ENCODE measurements at regions not wholly inside any gene's neighbourhood (a gene's known extent, or its start where the extent isn't known, plus 50 kb on each side); places are given as distances from the start of the nearest gene placed in this dataset.

DNA sequence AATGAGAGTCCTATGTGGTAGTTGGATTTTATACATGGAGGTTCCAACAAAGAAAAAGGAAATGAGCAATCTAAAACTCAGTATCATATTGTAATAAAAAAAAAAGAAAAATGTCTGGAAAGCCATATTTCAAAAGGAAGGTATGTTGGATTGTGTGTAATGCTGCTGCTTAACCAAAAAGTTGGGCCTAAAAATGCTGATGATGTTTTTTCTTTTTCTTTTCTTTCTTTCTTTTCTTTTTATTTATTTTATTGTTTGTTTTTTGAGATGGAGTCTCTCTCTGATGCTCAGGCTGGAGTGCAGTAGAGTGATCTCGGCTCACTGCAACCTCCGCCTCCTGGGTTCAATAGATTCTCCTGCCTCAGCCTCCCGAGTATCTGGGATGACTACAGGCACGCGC is 1424.0 kb upstream of the CDH6 start (continued):
- TF ChIP-seq, protein P1, sequence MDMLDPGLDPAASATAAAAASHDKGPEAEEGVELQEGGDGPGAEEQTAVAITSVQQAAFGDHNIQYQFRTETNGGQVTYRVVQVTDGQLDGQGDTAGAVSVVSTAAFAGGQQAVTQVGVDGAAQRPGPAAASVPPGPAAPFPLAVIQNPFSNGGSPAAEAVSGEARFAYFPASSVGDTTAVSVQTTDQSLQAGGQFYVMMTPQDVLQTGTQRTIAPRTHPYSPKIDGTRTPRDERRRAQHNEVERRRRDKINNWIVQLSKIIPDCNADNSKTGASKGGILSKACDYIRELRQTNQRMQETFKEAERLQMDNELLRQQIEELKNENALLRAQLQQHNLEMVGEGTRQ (IDR thresholded peaks at IDR 0.05; ENCODE audit: borderline replicate concordance, low read depth, low read length), result no peak
- TF ChIP-seq NRF1 (IDR thresholded peaks at IDR 0.05; ENCODE audit: low read depth, low read length) (no peak), RXRA (IDR thresholded peaks at IDR 0.05; ENCODE audit: borderline replicate concordance, low read depth) (no peak), ELF1 (IDR thresholded peaks at IDR 0.05) (no peak), CHD2 (IDR thresholded peaks at IDR 0.05; ENCODE audit: low read length, partially characterized antibody) (no peak)
- TF ChIP-seq, protein P2, sequence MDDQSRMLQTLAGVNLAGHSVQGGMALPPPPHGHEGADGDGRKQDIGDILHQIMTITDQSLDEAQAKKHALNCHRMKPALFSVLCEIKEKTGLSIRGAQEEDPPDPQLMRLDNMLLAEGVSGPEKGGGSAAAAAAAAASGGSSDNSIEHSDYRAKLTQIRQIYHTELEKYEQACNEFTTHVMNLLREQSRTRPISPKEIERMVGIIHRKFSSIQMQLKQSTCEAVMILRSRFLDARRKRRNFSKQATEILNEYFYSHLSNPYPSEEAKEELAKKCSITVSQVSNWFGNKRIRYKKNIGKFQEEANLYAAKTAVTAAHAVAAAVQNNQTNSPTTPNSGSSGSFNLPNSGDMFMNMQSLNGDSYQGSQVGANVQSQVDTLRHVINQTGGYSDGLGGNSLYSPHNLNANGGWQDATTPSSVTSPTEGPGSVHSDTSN (IDR thresholded peaks at IDR 0.05), result no peak

DNA sequence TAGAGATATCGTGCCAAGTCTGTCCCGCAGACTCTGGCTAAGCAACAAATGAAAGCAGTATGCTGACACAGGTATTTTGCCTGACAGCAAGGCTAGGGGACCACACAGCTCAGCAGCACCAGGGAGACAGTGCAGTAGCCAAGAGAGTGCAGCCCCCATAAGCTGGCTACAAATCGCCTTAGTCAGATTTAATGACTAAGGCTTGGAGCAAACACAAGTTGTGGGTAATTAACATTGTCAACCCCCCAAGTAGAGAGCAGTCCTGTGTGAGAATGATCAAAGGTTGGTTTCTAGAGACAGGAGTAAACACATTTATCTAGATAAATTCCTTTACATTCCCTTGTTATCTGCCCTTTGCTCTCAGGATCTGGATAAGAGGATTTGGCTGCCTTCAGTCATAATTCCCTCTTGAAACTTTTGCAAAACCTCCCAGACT is 1434.5 kb upstream of the CDH6 start:
- Histone ChIP-seq H4K20me1 (ENCODE audit: insufficient read depth) (no peaks in the 10 kb centered on the region), H3K9ac (no peak overlapping the region), H3K27me3 (ENCODE audit: insufficient read depth) (no peaks in the 10 kb centered on the region), H3K4me3 (ENCODE audit: low read depth in 2 of 2, low read length in 1 of 2) (no peak overlapping the region), H2AFZ (ENCODE audit: low read depth) (no peak overlapping the region), H3K4me2 (no peak overlapping the region), H3K79me2 (ENCODE audit: insufficient read depth) (no peaks in the 10 kb centered on the region), H3K36me3 (replicated peaks in 1 of 2; ENCODE audit: control insufficient read depth in 1 of 2, insufficient read depth in 2 of 2, low read length in 1 of 2) (no peaks in the 10 kb centered on the region), H3K9me2 (no peaks in the 10 kb centered on the region), H3K27ac (ENCODE audit: low read depth in 2 of 2, low read length in 1 of 2) (no peak overlapping the region), H3K9me3 (no peaks in the 10 kb centered on the region), H3K4me1 (ENCODE audit: control insufficient read depth in 1 of 2, insufficient read depth in 2 of 2, low read depth in 1 of 2, low read length in 1 of 2) (no peaks in the 10 kb centered on the region), H3F3A (replicated peaks; ENCODE audit: insufficient read depth) (no peaks in the 10 kb centered on the region)
- no peak for DNase-seq
- ChIA-PET CTCF (no interaction called here), POLR2A (no interaction called here)
- WGBS (ENCODE audit: low lambda C conversion rate), result 2% methylated on average over 3 of the region's 3 CpGs
- TF ChIP-seq FOSL2 (IDR thresholded peaks at IDR 0.05; ENCODE audit: borderline replicate concordance, low read depth), result no peak
- no peak for TF ChIP-seq MEF2A (IDR thresholded peaks at IDR 0.05; ENCODE audit: borderline replicate concordance, low read depth)

DNA sequence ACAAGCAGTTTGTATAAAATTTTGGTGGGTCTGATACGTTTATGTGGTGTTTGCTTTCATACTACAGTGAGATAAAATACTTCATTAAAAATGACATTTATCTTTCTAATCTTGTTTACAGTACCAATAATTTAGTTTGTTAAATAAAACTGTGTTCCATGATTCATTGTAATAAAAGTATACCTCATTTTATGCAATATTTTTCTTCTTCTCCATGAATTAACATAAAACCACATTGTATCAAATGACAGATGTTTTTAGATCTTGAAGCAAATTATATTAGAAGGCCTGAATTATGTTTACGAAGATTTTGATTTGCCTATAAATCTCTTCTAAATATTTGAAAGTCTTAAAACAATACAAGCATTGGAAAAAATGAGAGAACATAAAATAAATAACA is 1443.0 kb upstream of the CDH6 start:
- H3K79me2 ChIP-seq (ENCODE audit: insufficient read depth), result no peaks in the 10 kb centered on the region
- H3K9me2 ChIP-seq, result no peaks in the 10 kb centered on the region
- no peak overlapping the region for H2AFZ ChIP-seq (ENCODE audit: low read depth)
- H3K4me3 ChIP-seq (ENCODE audit: low read depth in 2 of 2, low read length in 1 of 2), result no peak overlapping the region
- no peak overlapping the region for H3K4me2 ChIP-seq
- TF ChIP-seq RCOR1 (IDR thresholded peaks at IDR 0.05; ENCODE audit: low read length) (no peak), FOXJ3 (CRISPR knock-in tag; IDR thresholded peaks at IDR 0.05) (no peak), TAF1 (IDR thresholded peaks at IDR 0.05; ENCODE audit: borderline replicate concordance, low read depth, low read length) (no peak), RAD21 (IDR thresholded peaks at IDR 0.05; ENCODE audit: low read length) (no peak), RXRA (IDR thresholded peaks at IDR 0.05; ENCODE audit: borderline replicate concordance, low read depth) (no peak), CHD2 (IDR thresholded peaks at IDR 0.05; ENCODE audit: low read length, partially characterized antibody) (no peak), EZH2phosphoT487 (IDR thresholded peaks at IDR 0.05; ENCODE audit: borderline replicate concordance, low read depth) (no peak), SIN3A (IDR thresholded peaks at IDR 0.05; ENCODE audit: borderline replicate concordance, low read depth, low read length) (no peak), MXI1 (IDR thresholded peaks at IDR 0.05; ENCODE audit: low read depth, low read length) (no peak), FOSL2 (IDR thresholded peaks at IDR 0.05; ENCODE audit: borderline replicate concordance, low read depth) (no peak), FOXM1 (IDR thresholded peaks at IDR 0.05; ENCODE audit: low read depth) (no peak), TEAD4 (IDR thresholded peaks at IDR 0.05; ENCODE audit: borderline replicate concordance, insufficient read depth) (no peak), RFX5 (IDR thresholded peaks at IDR 0.05; ENCODE audit: low read length) (no peak)
- TF ChIP-seq, protein P3, sequence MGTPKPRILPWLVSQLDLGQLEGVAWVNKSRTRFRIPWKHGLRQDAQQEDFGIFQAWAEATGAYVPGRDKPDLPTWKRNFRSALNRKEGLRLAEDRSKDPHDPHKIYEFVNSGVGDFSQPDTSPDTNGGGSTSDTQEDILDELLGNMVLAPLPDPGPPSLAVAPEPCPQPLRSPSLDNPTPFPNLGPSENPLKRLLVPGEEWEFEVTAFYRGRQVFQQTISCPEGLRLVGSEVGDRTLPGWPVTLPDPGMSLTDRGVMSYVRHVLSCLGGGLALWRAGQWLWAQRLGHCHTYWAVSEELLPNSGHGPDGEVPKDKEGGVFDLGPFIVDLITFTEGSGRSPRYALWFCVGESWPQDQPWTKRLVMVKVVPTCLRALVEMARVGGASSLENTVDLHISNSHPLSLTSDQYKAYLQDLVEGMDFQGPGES (IDR thresholded peaks at IDR 0.05; ENCODE audit: low read depth, low read length), result no peak
- TF ChIP-seq, protein P2 (IDR thresholded peaks at IDR 0.05), result no peak
- ChIA-PET CTCF (no interaction called here), POLR2A (no interaction called here)
- DNase-seq, result no peak
- no peaks in the 10 kb centered on the region for H3K27me3 ChIP-seq (ENCODE audit: insufficient read depth)
- no peaks in the 10 kb centered on the region for H3K4me1 ChIP-seq (ENCODE audit: control insufficient read depth in 1 of 2, insufficient read depth in 2 of 2, low read depth in 1 of 2, low read length in 1 of 2)
- H3K27ac ChIP-seq (ENCODE audit: low read depth in 2 of 2, low read length in 1 of 2), result no peak overlapping the region
- no peaks in the 10 kb centered on the region for H3K9me3 ChIP-seq
- WGBS (ENCODE audit: low lambda C conversion rate), result 6% methylated on average over 2 of the region's 2 CpGs
- H4K20me1 ChIP-seq (ENCODE audit: insufficient read depth), result no peaks in the 10 kb centered on the region
- no peaks in the 10 kb centered on the region for H3F3A ChIP-seq (replicated peaks; ENCODE audit: insufficient read depth)
- no peaks in the 10 kb centered on the region for H3K36me3 ChIP-seq (replicated peaks in 1 of 2; ENCODE audit: control insufficient read depth in 1 of 2, insufficient read depth in 2 of 2, low read length in 1 of 2)
- no peak overlapping the region for H3K9ac ChIP-seq

Measured in SK-N-SH (cell line).